HepG2 (cell line): ENCODE measurements at regions not wholly inside any gene's neighbourhood (a gene's known extent, or its start where the extent isn't known, plus 50 kb on each side); places are given as distances from the start of the nearest gene placed in this dataset.
"Not testable (repeated sequence)": the region's sequence is repeated elsewhere in the genome, so short reads cannot be mapped to it uniquely, and the experiment has no call there.

Source experiments
- ATAC-seq: fragments of 200-7000 bp; cut with Tn5 transposase; 3 replicates; pipeline ENCODE4 v1.9.1; 2020; ENCODE audit warnings: mild to moderate bottlenecking, moderate library complexity
- BruUV-seq: library from RNA; stranded (reverse); fragments of 400-500 nt; replicated peaks from 2 replicates; lab custom pipeline; 2021; lab: Mats Ljungman, UMichigan
- CTCF ChIA-PET: fragments of 300-600 bp; formaldehyde crosslinking; extraction: SDS; loops from one replicate; lab custom pipeline; 2021; ENCODE audit warnings: low total read pairs, inconsistent platforms, low intra/inter-chr PET ratio; lab: Yijun Ruan, JAX
- POLR2A ChIA-PET: fragments of 350-600 bp; sonication (Branson Sonifier 250); formaldehyde crosslinking; loops from one replicate; lab custom pipeline; 2020; ENCODE audit warnings: antibody characterized with exemption, inconsistent platforms; lab: Yijun Ruan, JAX
- DNase-seq: peaks from one replicate; pipeline ENCODE4 v3.0.0-alpha.2; 2015; ENCODE audit warnings: low spot score
- FAIRE-seq: peaks from 3 replicates; lab custom pipeline; 2011; peaks lifted over from hg19 to GRCh38; lab: Jason Lieb, UNC
- H2AFZ ChIP-seq: one replicate; pipeline ENCODE4 v1.6.1; 2011; ENCODE audit warnings: low read length, inconsistent platforms
- H3K27ac ChIP-seq: fragments of 300-600 bp; 3 replicates; pipeline ENCODE4 v1.8.0; 2011; ENCODE audit warnings: mixed run types, mild to moderate bottlenecking, mixed read lengths, low read length, inconsistent platforms; ENCODE audit not compliant: insufficient read depth; ENCODE audit errors: extremely low read length
- H3K27me3 ChIP-seq, 2 experiments: fragments of 200-600 bp in 1 of 2; 2 replicates in 1 of 2; 3 replicates in 1 of 2; pipeline versions ENCODE4 v1.6.0 to v1.8.0; 2011; ENCODE audit warnings: low read length in 2 of 2, mild to moderate bottlenecking in 2 of 2, moderate library complexity in 2 of 2, inconsistent platforms in 1 of 2; ENCODE audit not compliant: insufficient read depth in 2 of 2, control insufficient read depth in 1 of 2
- H3K36me3 ChIP-seq, 2 experiments: fragments of 200-600 bp in 1 of 2; replicated peaks in 1 of 2; 2 replicates in 1 of 2; 3 replicates in 1 of 2; pipeline versions ENCODE4 v1.5.1 to v1.8.0; 2011; ENCODE audit warnings: low read length in 2 of 2, inconsistent platforms in 1 of 2; ENCODE audit not compliant: insufficient read depth in 2 of 2, control insufficient read depth in 1 of 2
- H3K4me1 ChIP-seq: 2 replicates; pipeline ENCODE4 v1.5.1; 2012; ENCODE audit warnings: low read length, inconsistent platforms; ENCODE audit not compliant: insufficient read depth
- H3K4me2 ChIP-seq: 2 replicates; pipeline ENCODE4 v1.6.0; 2011; ENCODE audit warnings: low read depth, low read length, inconsistent platforms
- H3K4me3 ChIP-seq, 3 experiments: fragments of 200-600 bp in 1 of 3; sonication (generic), shearing (Covaris generic) in 1 of 3; replicated peaks in 1 of 3; 2 replicates each; pipeline ENCODE4 v1.5.1; 2011 to 2016; ENCODE audit warnings: low read length in 3 of 3, inconsistent platforms in 2 of 3, low read depth in 2 of 3, mild to moderate bottlenecking in 2 of 3, control low read depth in 1 of 3, mixed read lengths in 1 of 3; ENCODE audit not compliant: insufficient read depth in 1 of 3
- H3K79me2 ChIP-seq: one replicate; pipeline ENCODE4 v1.6.1; 2011; ENCODE audit warnings: low read length, inconsistent platforms; ENCODE audit not compliant: insufficient read depth
- H3K9ac ChIP-seq: 2 replicates; pipeline ENCODE4 v1.6.0; 2011; ENCODE audit warnings: mild to moderate bottlenecking, low read depth, low read length, inconsistent platforms; ENCODE audit not compliant: insufficient read depth
- H3K9me3 ChIP-seq: 2 replicates; pipeline ENCODE4 v1.5.1; 2012; ENCODE audit warnings: mild to moderate bottlenecking, low read length
- H4K20me1 ChIP-seq: 2 replicates; pipeline ENCODE4 v1.6.0; 2011; ENCODE audit warnings: inconsistent platforms, mild to moderate bottlenecking, low read length, moderate library complexity; ENCODE audit not compliant: insufficient read depth
- HMGXB4 ChIP-seq, 2 experiments: sonication (generic) in 1 of 2; formaldehyde crosslinking in 1 of 2; IDR thresholded peaks; 2 replicates each; pipeline versions ENCODE4 v1.4.0 to v1.6.1; 2018 to 2020; ENCODE audit warnings: missing genetic modification reagents in 2 of 2, borderline replicate concordance in 1 of 2, low read depth in 1 of 2, mild to moderate bottlenecking in 1 of 2, missing biosample characterization in 1 of 2
- KAT7 ChIP-seq: IDR thresholded peaks from 2 replicates; pipeline ENCODE4 v1.6.1; 2018; ENCODE audit warnings: borderline replicate concordance, missing compliant biosample characterization
- WGBS: methylation state at CpG from one replicate; pipeline ENCODE4 v1.1.6; 2017; ENCODE audit warnings: low lambda C conversion rate; 5-methylcytosine and 5-hydroxymethylcytosine counted together
- in situ Hi-C: cut with HindIII; loops from 2 replicates; pipeline ENCODE4 v1.10.0; 2017; ENCODE audit warnings: low pct_unique_long_range_greater_than_20kb; ENCODE audit not compliant: extremely low pct_ligation_motif_present
- intact Hi-C: fragments of 100-400 bp; cut with micrococcal nuclease; formaldehyde crosslinking; loops from one replicate; pipeline ENCODE4 v1.10.0; 2022; ENCODE audit not compliant: unreplicated experiment

- BruUV-seq, result no TSS peak
- no peaks in the 10 kb centered on the region for H3K4me1 ChIP-seq
- ATAC-seq, result no peak
- no peaks in the 10 kb centered on the region; a peak in 1 of 5 replicates for H3K27me3 ChIP-seq
- H3K79me2 ChIP-seq, result no peaks in the 10 kb centered on the region
- H3K9ac ChIP-seq, result no peak overlapping the region
- H3K27ac ChIP-seq, result no peak overlapping the region
- no peak overlapping the region for H3K4me3 ChIP-seq
- no peak for TF ChIP-seq HMGXB4 (CRISPR knock-in tag; IDR thresholded peaks at IDR 0.05; ENCODE audit: borderline replicate concordance in 1 of 2, low read depth in 1 of 2)
- no peak for TF ChIP-seq KAT7 (CRISPR knock-in tag)
- WGBS, result 89% methylated on average over 38 of the region's 38 CpGs
- H4K20me1 ChIP-seq, result no peaks in the 10 kb centered on the region
- CTCF ChIA-PET, result no interaction called here
- in situ Hi-C loops, result no loop called here
- POLR2A ChIA-PET, result no interaction called here
- intact Hi-C loops, result no loop called here
- no peak for FAIRE-seq
- H2AFZ ChIP-seq, result no peak overlapping the region
- H3K9me3 ChIP-seq, result peaks cover 58% of the 10 kb centered on the region
- DNase-seq, result no peak
- H3K36me3 ChIP-seq, result no peaks in the 10 kb centered on the region
- H3K4me2 ChIP-seq, result no peak overlapping the region
Observed at GRCh38 chr20:29744071-29744470, 1513.4 kb upstream of the DEFB115 start.

GRCh38 chr20:29745534-29746245, 1511.8 kb upstream of the DEFB115 start:
- ATAC-seq, H3K4me3 ChIP-seq, H3K4me1 ChIP-seq, H3K36me3 ChIP-seq, CTCF ChIA-PET, FAIRE-seq, in situ Hi-C loops, H3K27ac ChIP-seq, H2AFZ ChIP-seq, H3K4me2 ChIP-seq, DNase-seq, H3K27me3 ChIP-seq, POLR2A ChIA-PET, H3K79me2 ChIP-seq, H4K20me1 ChIP-seq, H3K9ac ChIP-seq, BruUV-seq, intact Hi-C loops: not testable (repeated sequence)
- peaks cover 46% of the 10 kb centered on the region for H3K9me3 ChIP-seq
- 47% methylated on average over 26 of the region's 26 CpGs for WGBS
